GM12878 (cell line): ENCODE measurements at regions not wholly inside any gene's neighbourhood (a gene's known extent, or its start where the extent isn't known, plus 50 kb on each side); places are given as distances from the start of the nearest gene placed in this dataset.

Experiments used
- ATAC-seq: fragments of 200-7000 bp; cut with Tn5 transposase; 3 replicates; pipeline ENCODE4 v1.9.1; 2020; ENCODE audit warnings: mild to moderate bottlenecking, moderate library complexity
- BruUV-seq: library from RNA; stranded (reverse); fragments of 400-500 nt; replicated peaks from 2 replicates; lab custom pipeline; 2021; lab: Mats Ljungman, UMichigan
- CTCF ChIA-PET: fragments of 300-600 bp; sonication (Branson Sonifier 250); formaldehyde crosslinking; extraction: SDS; loops from one replicate; lab custom pipeline; 2021; ENCODE audit warnings: inconsistent platforms; lab: Yijun Ruan, JAX
- POLR2A ChIA-PET: fragments of 350-600 bp; formaldehyde crosslinking; extraction: SDS; loops from one replicate; lab custom pipeline; 2021; ENCODE audit warnings: inconsistent platforms; lab: Charles Lee
- RAD21 ChIA-PET: fragments of 300-600 bp; sonication (Branson Sonifier 250); formaldehyde crosslinking; loops from one replicate; lab custom pipeline; 2023; ENCODE audit warnings: antibody characterized with exemption; ENCODE audit not compliant: unreplicated experiment; lab: Charles Lee
- SMC1A ChIA-PET: fragments of 300-600 bp; sonication (Branson Sonifier 250); formaldehyde crosslinking; loops from one replicate; lab custom pipeline; 2023; ENCODE audit not compliant: unreplicated experiment, uncharacterized antibody; lab: Charles Lee
- DNase-seq: peaks from one replicate; pipeline ENCODE4 v3.0.0-alpha.2; 2011; ENCODE audit warnings: low read depth, low spot score
- FAIRE-seq: peaks from 3 replicates; lab custom pipeline; 2011; peaks lifted over from hg19 to GRCh38; lab: Jason Lieb, UNC
- H2AFZ ChIP-seq: 2 replicates; pipeline ENCODE4 v1.6.0; 2011; ENCODE audit warnings: low read depth, low read length, control low read depth; ENCODE audit not compliant: control insufficient read depth
- H3K27ac ChIP-seq: 2 replicates; pipeline ENCODE4 v1.5.1; 2011; ENCODE audit warnings: control low read depth; ENCODE audit not compliant: control insufficient read depth, insufficient read depth
- H3K27me3 ChIP-seq, 2 experiments: replicated peaks in 1 of 2; 2 replicates each; pipeline versions ENCODE4 v1.6.0 to v1.6.1; 2011; ENCODE audit warnings: low read length in 1 of 2; ENCODE audit not compliant: control insufficient read depth in 2 of 2, insufficient read depth in 2 of 2
- H3K36me3 ChIP-seq, 2 experiments: 2 replicates each; pipeline ENCODE4 v1.5.1; 2011; ENCODE audit warnings: low read length in 1 of 2; ENCODE audit not compliant: control insufficient read depth in 2 of 2, insufficient read depth in 2 of 2
- H3K4me1 ChIP-seq: 2 replicates; pipeline ENCODE4 v1.6.1; 2011; ENCODE audit warnings: mild to moderate bottlenecking, low read length, moderate library complexity, mixed read lengths; ENCODE audit not compliant: control insufficient read depth, insufficient read depth
- H3K4me2 ChIP-seq: 2 replicates; pipeline ENCODE4 v1.6.0; 2011; ENCODE audit warnings: control low read depth; ENCODE audit not compliant: control insufficient read depth, insufficient read depth
- H3K4me3 ChIP-seq: fragments of 200-600 bp; sonication (generic); 2 replicates; pipeline ENCODE4 v1.5.1; 2016
- H3K79me2 ChIP-seq: 2 replicates; pipeline ENCODE4 v1.6.0; 2011; ENCODE audit warnings: low read length; ENCODE audit not compliant: control insufficient read depth, insufficient read depth
- H3K9ac ChIP-seq: 2 replicates; pipeline ENCODE4 v1.8.0; 2011; ENCODE audit warnings: low read length, control low read depth, mixed read lengths; ENCODE audit not compliant: control insufficient read depth, insufficient read depth
- H3K9me3 ChIP-seq: replicated peaks from 3 replicates; pipeline ENCODE4 v1.5.1; 2011; ENCODE audit warnings: mild to moderate bottlenecking, low read length; ENCODE audit not compliant: control insufficient read depth, insufficient read depth
- H4K20me1 ChIP-seq: 2 replicates; pipeline ENCODE4 v1.6.0; 2011; ENCODE audit not compliant: control insufficient read depth, insufficient read depth
- ASH2L ChIP-seq: fragments of 300-600, 200-600 bp; sonication (generic); IDR thresholded peaks from 2 replicates; pipeline ENCODE4 v1.6.1; 2017; ENCODE audit warnings: low read depth, mild to moderate bottlenecking, borderline replicate concordance
- ATF3 ChIP-seq: IDR thresholded peaks from 2 replicates; pipeline ENCODE4 v1.6.1; 2011; ENCODE audit warnings: low read depth, mild to moderate bottlenecking, low read length, moderate library complexity, borderline replicate concordance; ENCODE audit errors: extremely low read depth
- BHLHE40 ChIP-seq, 2 experiments: fragments of 450-650 bp in 1 of 2; IDR thresholded peaks; 2 replicates each; pipeline ENCODE4 v1.6.1; 2011 to 2017; ENCODE audit warnings: low read depth in 2 of 2, borderline replicate concordance in 1 of 2, improper control_type of control experiment in 1 of 2, low read length in 1 of 2, mild to moderate bottlenecking in 1 of 2
- CUX1 ChIP-seq: IDR thresholded peaks from 2 replicates; pipeline ENCODE4 v1.6.1; 2012; ENCODE audit warnings: improper control_type of control experiment, low read depth, low read length; ENCODE audit not compliant: insufficient replicate concordance
- ELK1 ChIP-seq: IDR thresholded peaks from 2 replicates; pipeline ENCODE4 v1.6.1; 2012; ENCODE audit warnings: low read depth, low read length, improper control_type of control experiment
- FOXM1 ChIP-seq: IDR thresholded peaks from 2 replicates; pipeline ENCODE4 v1.6.1; 2012; ENCODE audit warnings: low read depth, mild to moderate bottlenecking, inconsistent platforms, low read length, moderate library complexity
- HDAC6 ChIP-seq: fragments of 200-600 bp; sonication (generic); IDR thresholded peaks from one replicate; pipeline ENCODE4 v1.8.0; 2017; ENCODE audit warnings: antibody characterized with exemption; ENCODE audit not compliant: unreplicated experiment
- IRF4 ChIP-seq: IDR thresholded peaks from 2 replicates; pipeline ENCODE4 v1.6.1; 2011; ENCODE audit warnings: low read depth, low read length
- NFYA ChIP-seq: IDR thresholded peaks from 2 replicates; pipeline ENCODE4 v1.6.1; 2011; ENCODE audit warnings: low read depth, mild to moderate bottlenecking, low read length, improper control_type of control experiment, borderline replicate concordance
- RELA ChIP-seq: fragments of 450-650 bp; IDR thresholded peaks from 2 replicates; pipeline ENCODE4 v1.8.0; 2014; ENCODE audit warnings: borderline replicate concordance; ENCODE audit not compliant: partially characterized antibody
- RUNX3 ChIP-seq: IDR thresholded peaks from 2 replicates; pipeline ENCODE4 v1.6.1; 2012; ENCODE audit warnings: low read length, inconsistent platforms
- SMAD5 ChIP-seq: IDR thresholded peaks from 2 replicates; pipeline ENCODE4 v1.6.1; 2016; ENCODE audit warnings: antibody characterized with exemption, low read depth
- ZNF207 ChIP-seq: fragments of 450-650 bp; IDR thresholded peaks from 2 replicates; pipeline ENCODE4 v1.6.1; 2014; ENCODE audit warnings: antibody characterized with exemption, mild to moderate bottlenecking, borderline replicate concordance
- ZNF24 ChIP-seq: fragments of 450-650 bp; IDR thresholded peaks from 2 replicates; pipeline ENCODE4 v1.6.1; 2017; ENCODE audit warnings: antibody characterized with exemption, mild to moderate bottlenecking
- ZNF622 ChIP-seq: fragments of 450-650 bp; IDR thresholded peaks from 2 replicates; pipeline ENCODE4 v1.6.1; 2017; ENCODE audit warnings: mild to moderate bottlenecking, inconsistent platforms
- WGBS: methylation state at CpG from one replicate; pipeline ENCODE4 v1.1.6; 2016; ENCODE audit warnings: low lambda C conversion rate; ENCODE audit not compliant: insufficient replicate concordance, insufficient coverage; ENCODE audit errors: missing lambda C conversion rate; 5-methylcytosine and 5-hydroxymethylcytosine counted together
- in situ Hi-C: fragments of 300-500 bp; cut with MboI; formaldehyde crosslinking; loops from 9 replicates; pipeline ENCODE4 v1.14.3; 2018; ENCODE audit warnings: mixed read lengths
- intact Hi-C: fragments of 100-400 bp; cut with micrococcal nuclease; formaldehyde crosslinking; loops from one replicate; pipeline ENCODE4 v1.14.2; 2022; ENCODE audit not compliant: unreplicated experiment
- TF ChIP-seq, protein P1 (sequence below): fragments of 450-650 bp; conservative IDR thresholded peaks from 2 replicates; pipeline ENCODE4 v1.6.1; 2017; ENCODE audit warnings: mild to moderate bottlenecking, moderate library complexity

DNA sequence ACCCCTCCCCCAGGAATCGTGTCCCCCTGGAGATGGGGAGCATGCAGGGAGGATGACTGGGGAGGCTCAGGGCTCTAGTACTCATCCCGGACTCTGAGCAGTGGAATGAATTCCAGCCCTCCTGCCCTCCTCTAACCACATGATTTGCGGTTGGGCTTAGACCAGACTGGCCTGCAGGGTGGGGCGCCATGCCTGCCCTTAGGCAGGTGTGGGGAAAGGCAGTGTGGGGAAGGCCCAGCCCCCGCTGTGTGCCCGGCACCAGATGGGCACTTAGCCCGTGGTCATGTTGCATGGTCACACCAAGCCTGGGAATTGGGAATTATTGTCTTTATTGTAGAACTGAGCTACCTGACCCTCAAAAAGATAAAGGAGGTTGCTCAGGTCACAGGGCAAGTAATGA is 283.8 kb downstream of the TLE3 start (continued):
- TF ChIP-seq CUX1 = no peak
- no peak for TF ChIP-seq RELA
- TF ChIP-seq ZNF622 = no peak
- TF ChIP-seq, all 136 proteins: peak for 0

DNA sequence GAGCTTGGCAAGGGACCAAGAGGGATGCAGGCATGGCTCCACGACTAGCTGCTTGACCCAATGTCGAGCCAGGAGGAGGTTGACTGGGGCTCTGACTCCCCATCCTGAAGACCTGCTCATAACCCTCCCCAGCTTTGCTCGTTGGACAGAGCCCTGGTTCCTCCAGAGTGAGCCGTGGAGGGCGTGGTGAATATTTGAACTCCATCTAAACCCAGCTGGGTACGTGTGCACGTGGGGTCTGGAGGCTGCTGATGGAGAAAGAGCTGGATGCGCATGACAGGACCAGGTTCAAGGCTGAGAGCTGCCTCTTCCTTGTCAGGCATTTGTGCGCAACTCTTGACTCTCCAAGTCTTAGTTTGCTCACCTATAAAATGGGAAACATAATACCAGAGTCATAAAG is 282.8 kb downstream of the TLE3 start:
- no peaks in the 10 kb centered on the region for H3K9me3 ChIP-seq
- no peaks in the 10 kb centered on the region for H3K36me3 ChIP-seq
- ATAC-seq = no peak
- no peak overlapping the region for H3K9ac ChIP-seq
- no peak overlapping the region for H2AFZ ChIP-seq
- 29% methylated on average over 9 of the region's 9 CpGs for WGBS
- H3K4me3 ChIP-seq = no peak overlapping the region
- DNase-seq = no peak
- H3K79me2 ChIP-seq = no peaks in the 10 kb centered on the region
- no peak for FAIRE-seq
- intact Hi-C loops (no loop called here), in situ Hi-C loops (no loop called here)
- SMC1A ChIA-PET = no interaction called here
- POLR2A ChIA-PET = no interaction called here
- H3K27me3 ChIP-seq = peaks cover 4 to 7% of the 10 kb centered on the region in 2 experiments; a peak in 2 of 4 replicates
- no peak overlapping the region for H3K4me2 ChIP-seq
- RAD21 ChIA-PET = no interaction called here
- H3K4me1 ChIP-seq = no peaks in the 10 kb centered on the region
- BruUV-seq = no TSS peak
- H3K27ac ChIP-seq = no peak overlapping the region
- CTCF ChIA-PET = no interaction called here
- no peaks in the 10 kb centered on the region for H4K20me1 ChIP-seq
- no peak for TF ChIP-seq ATF3
- TF ChIP-seq HDAC6 = no peak
- no peak for TF ChIP-seq BHLHE40 (IDR thresholded peaks at IDR 0.05; ENCODE audit: borderline replicate concordance in 1 of 2, low read depth in 2 of 2, low read length in 1 of 2)
- TF ChIP-seq, protein P1, sequence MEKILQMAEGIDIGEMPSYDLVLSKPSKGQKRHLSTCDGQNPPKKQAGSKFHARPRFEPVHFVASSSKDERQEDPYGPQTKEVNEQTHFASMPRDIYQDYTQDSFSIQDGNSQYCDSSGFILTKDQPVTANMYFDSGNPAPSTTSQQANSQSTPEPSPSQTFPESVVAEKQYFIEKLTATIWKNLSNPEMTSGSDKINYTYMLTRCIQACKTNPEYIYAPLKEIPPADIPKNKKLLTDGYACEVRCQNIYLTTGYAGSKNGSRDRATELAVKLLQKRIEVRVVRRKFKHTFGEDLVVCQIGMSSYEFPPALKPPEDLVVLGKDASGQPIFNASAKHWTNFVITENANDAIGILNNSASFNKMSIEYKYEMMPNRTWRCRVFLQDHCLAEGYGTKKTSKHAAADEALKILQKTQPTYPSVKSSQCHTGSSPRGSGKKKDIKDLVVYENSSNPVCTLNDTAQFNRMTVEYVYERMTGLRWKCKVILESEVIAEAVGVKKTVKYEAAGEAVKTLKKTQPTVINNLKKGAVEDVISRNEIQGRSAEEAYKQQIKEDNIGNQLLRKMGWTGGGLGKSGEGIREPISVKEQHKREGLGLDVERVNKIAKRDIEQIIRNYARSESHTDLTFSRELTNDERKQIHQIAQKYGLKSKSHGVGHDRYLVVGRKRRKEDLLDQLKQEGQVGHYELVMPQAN = no peak
- TF ChIP-seq ELK1 = no peak
- no peak for TF ChIP-seq NFYA
- no peak for TF ChIP-seq ZNF24
- TF ChIP-seq IRF4 = no peak
- TF ChIP-seq RUNX3 = no peak
- TF ChIP-seq ZNF207 = no peak
- TF ChIP-seq ASH2L = no peak
- TF ChIP-seq SMAD5 = no peak
- TF ChIP-seq FOXM1 = no peak
